ENCODE measurements at regions not wholly inside any gene's neighbourhood (a gene's known extent, or its start where the extent isn't known, plus 50 kb on each side); places are given as distances from the start of the nearest gene placed in this dataset.
A peak's percentile ranks its signal among the peaks of the same experiment; 100 is the strongest.

DNA sequence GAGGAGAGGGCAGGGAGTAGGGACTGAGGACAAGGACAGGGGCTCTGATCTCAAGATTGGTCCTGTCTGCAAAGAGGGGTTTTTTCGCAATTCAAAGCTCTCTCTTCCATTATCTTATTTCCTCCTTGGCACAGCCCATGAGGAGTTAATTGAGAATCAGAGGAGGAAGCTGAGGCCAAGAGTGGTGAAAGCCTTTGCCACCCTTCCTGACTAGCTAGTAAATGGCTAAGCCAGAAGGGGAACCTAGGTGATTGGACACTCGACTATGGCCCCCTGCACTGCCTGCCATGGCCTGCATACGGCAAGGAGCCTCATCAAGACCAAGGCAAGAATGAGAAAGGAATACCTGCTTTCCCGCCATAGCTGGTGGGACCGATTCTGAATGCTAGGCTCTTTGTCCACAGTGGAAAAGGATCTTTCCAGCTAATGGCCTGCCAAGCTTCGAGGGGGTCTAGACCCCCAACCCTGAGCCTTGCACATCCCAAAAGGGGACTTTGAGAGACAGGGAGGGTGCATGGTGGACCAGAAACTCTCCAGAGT lies 237.9 kb downstream of the HAUS1 start:
- no peaks in the 10 kb centered on the region for H3K36me3 ChIP-seq
- no peaks in the 10 kb centered on the region for H3K9me3 ChIP-seq
- DNase-seq: no peak
- WGBS, 2 donors (ENCODE audit: low coverage in 1 of 2): 77 to 100% methylated on average over 1 to 6 of the region's 6 CpGs
- intact Hi-C loops (cut with DNase I; ENCODE audit: low total_unique reads): no loop called here
- TF ChIP-seq EP300 (IDR thresholded peaks at IDR 0.05; ENCODE audit: low read depth) (no peak), POLR2A (IDR thresholded peaks at IDR 0.05) (no peak), POLR2AphosphoS5 (IDR thresholded peaks at IDR 0.05) (no peak)
- TF ChIP-seq, protein P1, sequence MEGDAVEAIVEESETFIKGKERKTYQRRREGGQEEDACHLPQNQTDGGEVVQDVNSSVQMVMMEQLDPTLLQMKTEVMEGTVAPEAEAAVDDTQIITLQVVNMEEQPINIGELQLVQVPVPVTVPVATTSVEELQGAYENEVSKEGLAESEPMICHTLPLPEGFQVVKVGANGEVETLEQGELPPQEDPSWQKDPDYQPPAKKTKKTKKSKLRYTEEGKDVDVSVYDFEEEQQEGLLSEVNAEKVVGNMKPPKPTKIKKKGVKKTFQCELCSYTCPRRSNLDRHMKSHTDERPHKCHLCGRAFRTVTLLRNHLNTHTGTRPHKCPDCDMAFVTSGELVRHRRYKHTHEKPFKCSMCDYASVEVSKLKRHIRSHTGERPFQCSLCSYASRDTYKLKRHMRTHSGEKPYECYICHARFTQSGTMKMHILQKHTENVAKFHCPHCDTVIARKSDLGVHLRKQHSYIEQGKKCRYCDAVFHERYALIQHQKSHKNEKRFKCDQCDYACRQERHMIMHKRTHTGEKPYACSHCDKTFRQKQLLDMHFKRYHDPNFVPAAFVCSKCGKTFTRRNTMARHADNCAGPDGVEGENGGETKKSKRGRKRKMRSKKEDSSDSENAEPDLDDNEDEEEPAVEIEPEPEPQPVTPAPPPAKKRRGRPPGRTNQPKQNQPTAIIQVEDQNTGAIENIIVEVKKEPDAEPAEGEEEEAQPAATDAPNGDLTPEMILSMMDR (IDR thresholded peaks at IDR 0.05): no peak
- H3K4me3 ChIP-seq: no peak overlapping the region
- H3K4me1 ChIP-seq: no peaks in the 10 kb centered on the region
- H3K27ac ChIP-seq: no peak overlapping the region
- H3K27me3 ChIP-seq: peaks cover 23% of the 10 kb centered on the region
- in situ Hi-C loops (cut with MboI; ENCODE audit: low pct_ligation_motif_present in 1 of 4, low pct_unique_long_range_greater_than_20kb in 1 of 4, low sequenced_read_pairs in 3 of 4): no loop called here

DNA sequence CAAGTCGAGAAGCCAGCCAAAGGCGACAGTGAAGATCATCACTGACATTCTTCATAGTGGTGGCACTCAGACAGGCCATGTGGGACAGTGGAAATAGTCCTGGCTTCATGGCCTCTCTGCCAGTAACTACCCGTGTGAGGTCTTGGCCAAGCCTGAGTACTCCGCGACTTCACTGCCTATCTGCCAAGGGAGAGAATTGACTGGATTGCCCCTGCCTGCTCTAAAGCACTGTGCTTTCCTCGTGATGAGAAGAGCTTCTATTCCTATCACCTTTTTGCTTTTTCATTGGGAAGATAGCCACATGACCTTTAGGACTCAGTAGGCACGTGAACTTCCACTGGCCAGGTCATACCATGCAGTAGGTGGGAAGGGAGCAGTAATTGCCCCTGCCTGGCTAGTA lies 239.3 kb downstream of the HAUS1 start:
- no peak for DNase-seq
- Histone ChIP-seq H3K36me3 (no peaks in the 10 kb centered on the region), H3K4me3 (no peak overlapping the region), H3K9me3 (no peaks in the 10 kb centered on the region), H3K27me3 (peaks cover 9% of the 10 kb centered on the region), H3K4me1 (no peaks in the 10 kb centered on the region), H3K27ac (no peak overlapping the region)
- TF ChIP-seq EP300 (IDR thresholded peaks at IDR 0.05; ENCODE audit: low read depth) (no peak), POLR2AphosphoS5 (IDR thresholded peaks at IDR 0.05) (no peak), POLR2A (IDR thresholded peaks at IDR 0.05) (no peak)
- TF ChIP-seq, protein P1 (IDR thresholded peaks at IDR 0.05): no peak
- in situ Hi-C loops (cut with MboI; ENCODE audit: low pct_ligation_motif_present in 1 of 4, low pct_unique_long_range_greater_than_20kb in 1 of 4, low sequenced_read_pairs in 3 of 4): no loop called here
- intact Hi-C loops (cut with DNase I; ENCODE audit: low total_unique reads): no loop called here
- 69 to 89% methylated on average over 2 to 7 of the region's 7 CpGs for WGBS, 2 donors (ENCODE audit: low coverage in 1 of 2)

DNA sequence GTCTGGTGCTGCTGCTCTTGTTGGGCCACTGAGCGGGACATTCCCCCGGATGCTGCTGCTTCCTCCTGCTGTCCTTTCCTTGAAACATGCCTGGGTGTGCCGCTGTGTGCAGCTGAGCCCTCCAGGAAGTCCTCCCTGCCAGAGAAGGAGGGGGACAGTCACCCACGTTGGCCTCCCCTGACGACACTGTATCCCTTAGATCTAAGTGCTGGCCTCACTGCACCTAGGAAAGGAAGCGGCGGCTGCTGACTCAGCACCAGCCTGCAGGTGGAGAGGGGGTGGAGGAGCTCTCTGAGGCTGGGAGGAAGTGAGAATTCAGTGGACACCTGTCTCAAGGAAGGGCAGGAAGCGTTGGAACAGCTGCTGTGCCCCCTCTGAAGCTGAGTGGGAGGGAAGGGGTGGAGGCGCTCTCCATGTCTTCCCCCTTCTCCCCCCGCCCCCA lies 239.8 kb downstream of the HAUS1 start:
- peaks cover 6% of the 10 kb centered on the region for H3K27me3 ChIP-seq
- no peaks in the 10 kb centered on the region for H3K9me3 ChIP-seq
- in situ Hi-C loops (cut with MboI; ENCODE audit: low pct_ligation_motif_present in 1 of 4, low pct_unique_long_range_greater_than_20kb in 1 of 4, low sequenced_read_pairs in 3 of 4) (no loop called here), intact Hi-C loops (cut with DNase I; ENCODE audit: low total_unique reads) (no loop called here)
- TF ChIP-seq POLR2A (IDR thresholded peaks at IDR 0.05) (no peak), EP300 (IDR thresholded peaks at IDR 0.05; ENCODE audit: low read depth) (no peak), POLR2AphosphoS5 (IDR thresholded peaks at IDR 0.05) (no peak)
- TF ChIP-seq, protein P1 (IDR thresholded peaks at IDR 0.05): no peak
- no peak overlapping the region for H3K4me3 ChIP-seq
- no peaks in the 10 kb centered on the region for H3K36me3 ChIP-seq
- DNase-seq: peak; percentile 38
- WGBS, 2 donors (ENCODE audit: low coverage in 1 of 2): 48% methylated on average over 8 of the region's 10 CpGs; no CpG with 5 or more reads in 1 of the 2 donors
- no peak overlapping the region for H3K27ac ChIP-seq
- no peaks in the 10 kb centered on the region for H3K4me1 ChIP-seq

DNA sequence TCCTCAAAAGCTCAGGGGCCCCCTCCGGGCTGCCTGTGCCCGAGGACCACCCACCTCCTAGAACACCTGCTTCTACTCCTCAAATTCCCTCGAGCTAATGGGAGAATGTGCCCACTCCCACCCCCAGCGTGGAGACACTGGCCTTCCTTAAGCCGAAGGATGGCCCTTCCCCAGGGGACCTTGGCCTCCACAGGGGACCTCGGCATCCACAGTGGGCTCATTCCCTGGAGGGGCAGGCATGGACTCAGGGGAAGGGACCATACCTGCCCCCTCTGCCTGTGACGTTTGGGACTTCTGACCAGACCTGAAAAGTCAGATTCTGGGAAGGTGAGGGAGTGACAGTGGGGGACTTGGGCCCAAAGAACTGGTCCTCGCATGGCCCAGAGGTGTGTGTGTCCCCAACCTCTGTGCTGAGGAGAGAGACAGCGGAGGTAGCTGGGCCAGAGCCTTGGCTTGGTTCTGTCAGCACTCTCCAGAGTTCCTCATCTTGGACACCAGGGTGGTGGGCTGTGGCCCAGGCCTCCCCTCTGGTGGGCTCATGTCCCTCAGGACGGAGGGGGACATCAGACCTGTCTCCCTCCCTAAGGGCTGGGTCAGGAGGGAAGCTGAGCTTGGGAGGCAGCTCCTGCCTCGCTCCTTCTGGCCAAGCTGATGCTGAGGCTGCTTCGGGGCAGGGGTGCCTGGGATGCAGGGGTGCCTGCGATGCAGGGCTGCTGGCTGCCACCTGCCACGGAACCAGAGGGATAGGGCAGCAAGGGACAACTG lies 240.4 kb downstream of the HAUS1 start:
- no peaks in the 10 kb centered on the region for H3K4me1 ChIP-seq
- no peak for DNase-seq
- no peaks in the 10 kb centered on the region for H3K9me3 ChIP-seq
- TF ChIP-seq POLR2A (IDR thresholded peaks at IDR 0.05): no peak
- TF ChIP-seq, protein P1 (IDR thresholded peaks at IDR 0.05): no peak
- TF ChIP-seq EP300 (IDR thresholded peaks at IDR 0.05; ENCODE audit: low read depth): no peak
- no peak for TF ChIP-seq POLR2AphosphoS5 (IDR thresholded peaks at IDR 0.05)
- in situ Hi-C loops (cut with MboI; ENCODE audit: low pct_ligation_motif_present in 1 of 4, low pct_unique_long_range_greater_than_20kb in 1 of 4, low sequenced_read_pairs in 3 of 4) (no loop called here), intact Hi-C loops (cut with DNase I; ENCODE audit: low total_unique reads) (no loop called here)
- H3K36me3 ChIP-seq: no peaks in the 10 kb centered on the region
- H3K27me3 ChIP-seq: peaks cover under 1% of the 10 kb centered on the region
- WGBS, 2 donors (ENCODE audit: low coverage in 1 of 2): 76% methylated on average over 14 of the region's 14 CpGs; no CpG with 5 or more reads in 1 of the 2 donors
- no peak overlapping the region for H3K27ac ChIP-seq
- H3K4me3 ChIP-seq: no peak overlapping the region
